NCI-H146 treated with DMSO at 0.1 percent for 48 hours (cell line): ENCODE measurements at regions not wholly inside any gene's neighbourhood (a gene's known extent, or its start where the extent isn't known, plus 50 kb on each side); places are given as distances from the start of the nearest gene placed in this dataset.

ENCODE experiments used
- DNase-seq: peaks from one replicate; lab custom pipeline; 2025; ENCODE audit not compliant: unreplicated experiment; lab: John Stamatoyannopoulos, UW

GRCh38 chr9:8262625-8263622 is 463.3 kb upstream of the DMAC1 start:
- no peak for DNase-seq

GRCh38 chr9:8261737-8262136 is 462.2 kb upstream of the DMAC1 start:
- DNase-seq = no peak

DNA sequence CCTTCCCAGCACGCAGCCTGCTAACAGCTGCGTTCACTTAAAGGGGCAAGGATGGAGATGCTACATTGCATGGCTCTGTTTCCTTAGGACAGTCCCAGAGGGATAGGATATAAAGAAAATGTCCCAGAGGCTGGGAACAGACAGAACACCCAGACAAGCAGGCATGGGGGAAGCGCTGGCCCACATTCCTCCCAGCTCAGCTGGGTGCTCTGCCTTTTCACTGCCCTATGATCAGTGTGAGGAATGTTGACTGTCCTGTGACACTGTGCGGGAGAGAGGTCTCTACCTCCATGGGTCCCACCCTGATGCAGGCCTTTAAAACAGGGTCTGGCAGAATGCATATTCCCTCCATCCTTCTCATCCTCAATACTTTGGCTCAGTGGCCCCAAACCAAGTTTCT is 459.4 kb upstream of the DMAC1 start:
- DNase-seq = no peak

DNA sequence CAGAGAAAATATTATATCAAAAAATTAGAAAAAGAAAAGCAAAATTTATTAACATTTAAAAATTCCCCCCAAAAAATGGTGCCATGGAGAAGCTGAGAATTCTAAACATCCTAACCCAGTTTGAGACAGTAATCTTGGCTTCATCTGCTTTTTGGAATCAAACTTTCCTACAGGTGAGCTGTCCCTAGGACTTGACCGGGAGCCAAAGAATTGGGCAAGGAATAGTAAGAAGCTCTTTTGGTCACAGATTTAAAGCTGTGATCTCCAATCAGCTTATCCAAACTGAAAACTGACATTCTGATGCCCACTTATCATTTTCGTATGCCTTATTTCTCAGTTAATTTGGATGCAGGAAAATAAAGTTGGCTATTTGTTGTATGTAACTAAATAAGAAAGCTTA is 457.3 kb upstream of the DMAC1 start:
- DNase-seq = no peak

- no peak for DNase-seq
Observed at GRCh38 chr9:8255850-8256249, 456.3 kb upstream of the DMAC1 start.

GRCh38 chr9:8254541-8254940 is 455.0 kb upstream of the DMAC1 start:
- no peak for DNase-seq

- peak; percentile 99 for DNase-seq
Observed at GRCh38 chr9:8252445-8252844, 452.9 kb upstream of the DMAC1 start.

DNA sequence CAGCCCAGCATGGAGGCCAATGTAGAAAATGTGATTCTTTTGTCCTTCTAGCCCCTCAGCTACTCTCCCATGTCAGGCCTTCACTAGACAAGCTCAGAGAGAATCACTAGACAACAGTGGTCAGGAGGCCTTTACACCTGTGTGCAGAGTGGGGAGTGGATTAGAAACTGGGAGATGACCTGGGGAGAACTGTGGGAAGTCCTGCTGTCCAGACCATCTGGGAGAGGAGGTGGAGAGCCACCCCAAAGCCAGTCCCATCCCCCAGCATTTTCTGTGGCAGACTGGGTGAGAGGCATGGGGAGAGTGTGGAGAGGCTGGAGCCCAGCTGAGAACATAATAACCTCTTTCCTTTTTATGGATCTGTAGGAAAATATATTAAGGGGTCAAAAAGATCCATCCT is 452.0 kb upstream of the DMAC1 start:
- DNase-seq = peak; percentile 65

- DNase-seq = no peak
Observed at GRCh38 chr9:8244505-8245092, 445.0 kb upstream of the DMAC1 start.

- DNase-seq = no peak
Observed at GRCh38 chr9:8241201-8241600, 441.6 kb upstream of the DMAC1 start.

DNA sequence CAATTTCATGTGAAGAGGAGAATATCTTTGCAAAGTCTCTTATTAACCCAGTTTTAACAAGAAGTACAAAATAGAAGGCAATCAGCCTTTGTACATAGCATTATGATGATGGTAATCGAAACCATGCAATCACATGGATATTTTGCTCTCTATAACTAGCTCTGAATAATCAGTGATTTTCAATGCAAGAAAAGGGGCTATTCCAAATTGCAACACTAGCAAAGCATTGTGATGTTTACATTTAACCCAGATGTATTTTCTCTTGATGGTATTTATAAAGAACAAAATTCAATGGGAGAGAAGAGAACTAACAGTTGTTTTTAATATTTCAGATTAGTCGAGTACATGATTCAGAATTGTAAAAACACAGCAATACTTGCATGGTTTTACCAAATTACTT is 437.5 kb upstream of the DMAC1 start:
- DNase-seq = no peak

DNA sequence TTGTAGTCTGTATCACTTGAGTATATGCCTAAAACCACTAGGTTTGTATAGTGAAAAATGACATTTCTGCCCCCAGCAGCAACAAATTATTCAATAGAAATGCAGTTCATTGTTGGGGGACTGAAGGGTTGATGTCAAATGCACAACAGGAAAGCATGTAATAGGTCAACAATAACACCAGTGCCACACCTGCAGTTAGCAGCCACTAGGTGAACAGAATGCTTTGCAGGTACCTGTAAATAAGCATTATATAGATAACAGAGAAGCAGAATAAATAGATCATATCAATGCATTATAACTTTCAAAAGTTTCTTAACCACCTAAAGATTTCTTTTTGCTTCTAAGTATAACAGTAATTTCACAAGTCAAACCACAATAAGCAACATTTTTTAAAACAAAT is 435.9 kb upstream of the DMAC1 start:
- DNase-seq = no peak

GRCh38 chr9:8234316-8234715 is 434.7 kb upstream of the DMAC1 start:
- DNase-seq = no peak

DNA sequence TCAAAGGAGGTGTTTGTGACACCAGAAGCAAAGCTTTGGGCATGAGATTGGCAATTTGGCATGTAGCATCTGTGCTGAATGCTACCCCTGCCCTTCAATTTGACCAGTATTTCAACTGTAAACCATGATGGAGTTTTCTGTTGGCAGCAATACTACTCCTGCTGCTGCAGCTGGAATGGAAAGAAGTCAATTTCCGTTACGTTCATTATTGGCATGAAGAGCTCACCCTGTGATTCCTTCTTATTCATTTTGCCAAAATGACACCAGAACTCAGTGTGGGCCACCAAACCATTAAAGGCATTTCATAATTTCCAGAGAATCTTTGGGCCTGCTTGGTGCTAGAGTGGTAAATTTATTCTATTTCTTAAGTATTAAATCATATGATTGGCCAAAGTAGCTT is 433.1 kb upstream of the DMAC1 start:
- no peak for DNase-seq

DNA sequence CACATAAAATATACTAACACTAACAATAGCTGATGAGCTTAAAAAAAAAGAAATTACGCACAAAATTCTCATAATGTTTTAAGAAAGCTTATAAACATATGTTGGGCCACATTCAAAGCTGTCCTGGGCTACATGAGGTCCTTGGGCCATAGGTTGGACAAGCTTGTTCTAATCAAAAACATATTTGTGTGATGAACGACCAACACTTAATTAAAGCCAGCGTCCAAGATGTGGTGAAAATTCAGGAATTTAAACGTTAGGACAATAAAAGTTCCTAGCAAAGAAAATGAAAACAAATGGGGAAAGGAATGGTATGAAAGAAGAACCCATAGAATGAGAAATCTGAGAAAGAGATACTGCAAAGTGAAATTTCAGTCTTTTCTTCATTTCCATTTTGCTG is 429.6 kb upstream of the DMAC1 start:
- DNase-seq = no peak

- no peak for DNase-seq
Observed at GRCh38 chr9:8224381-8224801, 424.8 kb upstream of the DMAC1 start.

DNA sequence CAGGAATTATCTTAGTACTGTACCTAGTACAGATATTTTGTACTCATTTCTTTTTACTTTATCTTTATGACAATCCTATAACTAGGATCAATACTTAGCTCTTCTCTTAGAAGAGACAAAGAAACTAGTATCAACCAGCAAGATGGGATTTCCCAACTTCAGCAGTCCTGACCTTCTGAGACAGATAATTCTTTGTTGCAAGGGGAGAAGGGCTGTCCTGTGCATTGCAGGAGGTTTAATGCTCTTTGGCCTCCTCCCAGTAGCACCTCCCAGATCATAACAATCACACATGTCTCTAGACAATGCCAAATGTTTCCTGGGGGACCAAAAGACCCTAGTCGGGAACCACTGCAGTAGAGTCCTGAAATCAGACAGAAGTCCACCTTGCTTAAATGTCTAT is 424.3 kb upstream of the DMAC1 start:
- DNase-seq = no peak

GRCh38 chr9:8221462-8221861 is 421.9 kb upstream of the DMAC1 start:
- DNase-seq = no peak

DNA sequence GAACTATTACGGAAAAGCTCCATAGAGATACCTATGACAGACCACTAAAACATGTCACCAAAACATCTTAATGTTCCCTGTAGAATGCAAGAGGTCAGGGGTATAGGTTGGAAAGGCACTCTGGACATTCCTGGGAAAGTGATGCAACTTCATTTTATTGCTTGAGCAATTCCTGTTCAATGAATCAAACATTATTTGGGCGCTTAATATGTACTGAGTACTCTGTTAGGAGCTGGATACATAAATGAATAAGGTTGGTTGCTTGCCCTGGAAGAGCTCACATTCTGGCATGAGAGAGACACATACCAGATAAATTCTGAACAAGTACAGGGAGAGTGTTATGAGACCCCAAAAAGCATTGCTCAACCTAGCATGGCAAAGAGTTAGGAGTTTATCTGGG is 408.9 kb upstream of the DMAC1 start:
- no peak for DNase-seq

GRCh38 chr9:8207596-8207995 is 408.0 kb upstream of the DMAC1 start:
- no peak for DNase-seq

GRCh38 chr9:8206720-8207119 is 407.1 kb upstream of the DMAC1 start:
- DNase-seq = no peak

DNA sequence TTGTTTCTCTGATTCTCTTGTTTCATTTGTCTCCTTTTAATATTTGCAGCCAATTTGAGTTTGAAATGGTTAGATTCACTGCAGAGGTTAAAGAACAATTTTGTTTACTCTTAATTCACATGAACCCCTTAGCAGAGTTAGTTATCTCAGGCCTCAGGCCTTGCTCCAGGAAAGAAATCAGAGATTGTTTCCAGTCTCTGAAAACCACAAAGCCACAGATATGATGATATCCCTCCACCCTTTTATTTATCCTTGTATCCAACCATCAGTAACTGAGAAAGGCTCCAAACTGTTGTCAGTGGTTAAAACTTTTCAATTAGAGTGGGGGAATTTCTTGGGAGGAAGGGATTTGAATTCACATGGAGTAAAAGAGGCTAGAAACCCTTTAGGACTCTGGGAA is 406.0 kb upstream of the DMAC1 start:
- no peak for DNase-seq

DNA sequence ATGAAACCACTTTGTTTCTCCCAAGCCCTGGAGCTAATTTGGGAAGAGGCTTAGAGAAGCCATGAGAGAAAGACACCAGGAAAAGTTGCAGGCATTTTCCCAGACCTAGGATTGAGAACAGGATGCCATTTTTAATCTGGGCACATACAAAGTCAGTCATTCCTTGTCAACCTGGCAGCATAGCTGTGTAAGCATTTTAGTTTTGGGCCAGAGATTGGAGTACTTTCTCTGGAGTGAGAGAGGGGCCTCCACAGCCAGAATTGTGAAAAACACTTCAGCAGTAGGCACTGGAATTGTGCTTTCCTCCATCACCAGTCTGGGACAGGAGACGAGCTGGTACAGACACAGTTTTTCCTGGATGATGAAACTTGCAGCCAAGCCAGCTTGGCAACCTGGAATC is 390.3 kb upstream of the DMAC1 start:
- DNase-seq = no peak
